NCI-H82 treated with DMSO at 0.1 percent for 48 hours (cell line): ENCODE measurements at regions not wholly inside any gene's neighbourhood (a gene's known extent, or its start where the extent isn't known, plus 50 kb on each side); places are given as distances from the start of the nearest gene placed in this dataset.

ENCODE experiments used
- DNase-seq: peaks from one replicate; lab custom pipeline; 2025; ENCODE audit not compliant: unreplicated experiment; lab: John Stamatoyannopoulos, UW

GRCh38 chr13:107767119-107767518 is 448.2 kb downstream of the LIG4 start:
- DNase-seq: no peak

- DNase-seq: peak; percentile 67
These were observed 449.5 kb downstream of the LIG4 start for GRCh38 chr13:107765724-107766401.

DNA sequence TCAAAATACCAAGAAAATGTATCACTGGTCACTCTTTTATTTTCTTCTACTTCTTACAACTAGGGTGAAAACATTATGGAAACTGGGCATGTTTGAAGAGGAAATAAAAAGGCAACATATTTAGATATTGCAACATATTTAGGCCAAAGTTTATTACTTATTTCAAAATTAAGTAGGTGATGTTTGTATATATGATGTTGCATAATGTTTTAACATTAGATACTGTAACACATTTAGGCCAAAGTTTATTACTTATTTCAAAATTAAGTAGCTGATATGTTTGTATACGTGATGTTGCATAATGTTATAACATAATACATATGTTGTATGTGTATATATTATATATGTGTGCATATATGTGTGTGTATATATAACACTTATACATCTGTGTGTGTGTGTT is 451.3 kb downstream of the LIG4 start:
- no peak for DNase-seq

DNA sequence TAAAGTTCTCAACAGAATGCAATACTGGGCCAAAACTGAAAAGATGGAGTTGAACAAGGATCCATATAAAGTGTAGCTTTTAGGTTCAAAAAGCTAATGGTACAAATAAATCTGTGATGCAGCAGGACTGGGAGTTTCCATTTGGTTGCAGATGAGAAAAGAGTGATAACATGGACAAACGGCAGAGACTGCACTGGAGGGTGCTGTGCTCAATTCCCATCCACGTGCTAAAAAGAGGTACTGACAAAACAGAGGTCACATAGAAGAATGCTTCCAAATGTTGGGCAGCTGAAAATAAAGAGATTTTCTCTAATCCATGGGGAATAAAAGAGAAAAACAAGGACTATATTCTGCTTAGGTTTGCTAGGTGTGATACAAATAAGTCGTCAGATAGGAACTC is 461.6 kb downstream of the LIG4 start:
- no peak for DNase-seq

DNA sequence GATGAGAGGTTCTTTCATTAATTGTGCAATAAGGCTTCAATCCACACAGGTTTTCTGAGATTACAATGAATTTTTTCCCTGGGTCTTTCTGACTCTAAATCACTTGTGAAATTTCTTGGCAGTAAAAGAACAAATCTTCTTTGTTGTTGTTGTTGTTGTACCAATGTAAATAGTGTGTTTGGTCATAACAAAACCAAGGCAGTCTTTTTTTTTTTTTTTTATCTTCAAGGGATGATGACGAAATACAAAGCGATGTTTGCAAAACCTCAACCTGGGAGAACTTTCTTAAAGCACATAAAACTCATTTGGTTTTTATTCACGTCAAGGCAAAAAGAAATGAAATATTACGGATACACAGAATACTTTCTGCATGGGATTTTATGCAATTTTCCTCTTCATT is 462.0 kb downstream of the LIG4 start:
- no peak for DNase-seq

DNA sequence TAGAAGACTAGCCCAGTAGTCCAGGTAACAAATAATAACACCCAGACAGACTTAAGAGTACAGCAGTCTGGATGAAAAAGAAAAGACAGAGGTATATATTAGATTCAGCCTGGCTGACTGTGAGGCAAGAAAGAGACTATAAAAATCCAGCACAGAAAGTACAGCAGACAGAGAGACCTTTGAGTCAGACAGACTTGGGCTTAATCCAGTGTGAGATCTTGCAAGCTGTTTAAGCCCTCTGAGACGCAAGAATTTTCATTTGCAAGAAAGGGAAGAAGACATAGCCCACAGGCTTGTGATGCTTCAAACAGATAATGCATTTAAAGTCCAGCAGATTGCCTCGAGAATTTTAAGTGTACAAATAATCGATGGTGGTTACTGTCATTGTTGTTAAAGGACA is 471.4 kb downstream of the LIG4 start:
- DNase-seq: peak; percentile 60

GRCh38 chr13:107743526-107743925 is 471.8 kb downstream of the LIG4 start:
- peak; percentile 57 for DNase-seq

GRCh38 chr13:107743100-107743499 is 472.2 kb downstream of the LIG4 start:
- no peak for DNase-seq

DNA sequence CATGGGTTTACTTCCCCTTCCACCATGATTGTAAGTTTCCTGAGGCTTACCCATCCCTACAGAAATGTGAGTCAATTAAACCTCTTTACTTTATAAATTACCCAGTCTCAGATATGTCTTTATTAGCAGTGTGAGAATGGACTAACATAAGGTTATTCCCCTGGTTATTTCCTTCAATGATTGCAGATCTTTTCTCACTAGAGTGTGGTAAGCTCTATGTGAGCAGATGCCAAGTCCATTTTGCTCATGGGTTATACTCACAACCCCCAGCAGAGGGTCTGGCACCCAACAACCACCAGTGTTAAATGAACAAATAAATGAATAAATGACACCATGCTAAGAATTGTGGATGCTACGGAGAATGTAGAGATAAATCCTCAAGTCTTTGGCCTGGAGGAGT is 472.8 kb downstream of the LIG4 start:
- no peak for DNase-seq

GRCh38 chr13:107738004-107738403 is 477.3 kb downstream of the LIG4 start:
- no peak for DNase-seq

DNA sequence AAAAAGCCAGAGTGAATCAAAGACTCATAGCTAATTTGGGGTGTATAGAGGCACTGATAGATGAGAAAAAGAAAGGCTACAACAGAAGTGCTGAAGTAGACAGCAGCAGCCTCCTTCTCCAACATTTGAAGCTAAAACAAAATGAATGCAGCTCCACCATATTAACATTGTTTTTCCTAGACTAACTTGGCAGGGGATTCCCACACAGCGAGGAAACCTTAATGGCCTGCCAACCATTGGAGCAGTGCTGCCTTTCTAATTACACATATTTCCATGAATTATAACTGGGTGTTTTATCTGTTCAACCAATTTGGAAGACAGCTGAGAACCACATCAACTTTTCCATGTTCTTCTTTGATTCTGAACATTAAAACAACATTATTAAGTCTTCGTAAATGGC is 478.6 kb downstream of the LIG4 start:
- no peak for DNase-seq

GRCh38 chr13:107736170-107736569 is 479.2 kb downstream of the LIG4 start:
- DNase-seq: no peak

DNA sequence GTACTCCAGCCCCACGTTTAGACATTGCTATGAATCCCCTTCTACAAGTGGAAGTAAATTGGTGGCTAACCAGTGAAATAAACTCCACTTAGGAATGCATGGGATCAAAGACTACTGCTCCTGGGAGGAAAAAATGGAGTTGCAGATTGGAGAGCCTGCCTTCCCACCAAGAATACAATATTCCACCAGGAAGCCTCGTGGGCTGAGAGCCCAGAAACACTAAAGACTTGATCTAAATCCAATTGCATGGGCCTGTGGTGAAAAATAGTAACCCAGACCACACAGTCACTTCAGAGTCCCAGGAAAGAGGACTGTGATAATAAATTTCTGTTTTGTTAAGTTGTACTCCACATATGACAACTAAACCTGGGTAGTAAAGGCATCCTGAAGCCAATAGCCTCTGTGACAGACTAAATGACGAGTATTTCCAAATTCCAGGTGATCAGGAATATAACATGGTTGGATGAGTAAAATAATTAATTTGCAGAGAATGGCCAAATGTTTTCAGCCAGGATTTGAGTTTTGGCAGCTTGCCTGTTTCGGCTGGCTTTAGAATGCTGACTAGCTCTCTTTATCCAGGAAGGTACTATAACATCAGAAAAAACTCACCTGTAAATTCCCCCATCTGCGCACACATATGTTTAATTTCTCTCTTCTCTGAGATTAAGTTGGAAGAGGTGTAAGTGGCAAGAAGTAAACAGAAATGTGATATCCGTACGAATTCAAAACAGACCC is 480.3 kb downstream of the LIG4 start:
- DNase-seq: no peak

DNA sequence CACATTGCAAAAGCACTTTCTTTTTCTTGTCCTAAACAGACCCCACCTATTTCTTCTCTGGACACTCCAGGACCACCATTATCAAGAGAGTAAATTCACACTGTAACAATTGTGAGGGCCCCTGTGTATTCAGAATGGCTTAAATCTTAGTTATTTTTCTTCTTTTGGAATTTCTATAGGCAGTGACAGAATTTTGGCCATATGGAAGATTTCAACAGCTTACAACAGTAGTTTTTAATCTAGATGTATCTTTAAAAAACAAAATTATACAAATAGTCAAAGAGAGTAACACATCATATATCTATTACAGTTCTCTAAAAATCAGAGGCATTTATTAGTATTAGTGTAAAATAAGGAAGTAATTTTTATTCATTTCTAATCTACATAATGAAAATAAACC is 482.1 kb downstream of the LIG4 start:
- no peak for DNase-seq

DNA sequence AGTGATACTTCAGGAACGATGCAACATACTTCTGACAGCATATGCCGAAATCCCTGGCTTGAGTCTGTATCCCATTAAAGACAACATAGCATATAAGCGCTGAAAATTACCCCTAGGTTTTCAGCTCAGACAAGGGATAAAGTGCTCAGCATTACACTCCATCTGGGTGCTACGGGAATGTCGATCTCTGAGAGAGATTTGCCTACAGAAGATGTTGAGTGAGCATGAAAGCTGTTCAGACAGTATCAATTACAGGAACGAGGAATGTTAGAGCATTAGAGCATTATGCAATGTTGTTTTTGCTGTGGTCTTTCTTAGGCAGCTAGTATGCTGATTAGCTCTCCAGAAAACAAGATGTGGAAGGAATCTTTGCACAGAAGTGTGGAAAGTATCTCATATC is 484.5 kb downstream of the LIG4 start:
- DNase-seq: peak; percentile 79

- no peak for DNase-seq
These were observed 494.0 kb downstream of the LIG4 start for GRCh38 chr13:107721125-107721869.

- no peak for DNase-seq
These were observed 498.6 kb downstream of the LIG4 start for GRCh38 chr13:107716741-107717140.

DNA sequence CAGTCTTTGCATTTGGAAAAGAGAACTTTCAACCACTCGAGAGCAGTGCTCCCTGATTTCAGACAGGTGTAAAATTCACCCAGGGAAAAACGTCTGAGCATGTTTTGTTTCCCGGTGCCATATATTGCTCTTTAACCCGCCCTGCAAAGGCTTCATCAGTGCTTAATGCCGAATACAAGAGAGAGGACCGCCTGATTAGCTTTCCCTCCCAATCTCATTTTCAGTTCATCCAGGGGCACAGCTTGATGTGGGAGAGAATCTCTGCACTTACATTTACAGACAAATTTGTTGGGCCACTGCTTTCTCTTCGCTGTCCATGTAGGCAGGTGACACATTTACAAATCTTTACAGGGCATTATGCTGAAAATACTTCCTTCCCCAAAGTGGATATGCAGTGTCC is 499.1 kb downstream of the LIG4 start:
- no peak for DNase-seq

DNA sequence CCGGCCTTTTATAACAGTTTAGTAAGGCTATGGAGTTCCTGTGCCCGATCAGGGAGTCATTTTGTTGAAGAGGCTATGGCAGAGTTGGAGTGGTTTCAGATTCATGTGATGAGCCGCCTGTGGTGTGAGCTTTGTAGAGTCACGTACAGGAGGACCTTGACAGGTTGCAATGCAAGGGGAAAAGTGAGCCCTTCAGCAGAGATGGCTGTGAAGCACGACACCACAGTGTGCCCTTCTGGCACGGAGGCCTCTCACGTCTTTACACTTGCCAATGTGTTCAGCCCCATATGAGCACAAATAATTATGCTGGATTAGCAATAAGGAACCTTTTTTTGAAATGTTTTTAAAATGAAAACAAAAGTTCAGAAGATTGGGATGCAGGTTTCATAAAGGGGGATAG is 499.8 kb downstream of the LIG4 start:
- DNase-seq: no peak

GRCh38 chr13:107713314-107713713 is 502.0 kb downstream of the LIG4 start:
- DNase-seq: no peak

- no peak for DNase-seq
These were observed 503.0 kb downstream of the LIG4 start for GRCh38 chr13:107712145-107712860.
